Omental fat pad (tissue), 3 donors: ENCODE measurements at regions not wholly inside any gene's neighbourhood (a gene's known extent, or its start where the extent isn't known, plus 50 kb on each side); places are given as distances from the start of the nearest gene placed in this dataset.

Source experiments
- ATAC-seq: fragments of 150-250 bp; one replicate; pipeline ENCODE4 v1.9.1; 2016; ENCODE audit warnings: mild to moderate bottlenecking, moderate library complexity; ENCODE audit not compliant: low FRiP score
- DNase-seq: peaks from one replicate; pipeline ENCODE4 v3.0.0-alpha.2; 2019; ENCODE audit warnings: low spot score
- TF ChIP-seq, protein P1 (sequence below), 3 donors: fragments of 450-650 bp; IDR thresholded peaks; one replicate each; pipeline ENCODE4 v1.5.1; 2016 to 2017; ENCODE audit warnings: antibody characterized with exemption in 3 of 3, mild to moderate bottlenecking in 3 of 3, moderate library complexity in 2 of 3

DNA sequence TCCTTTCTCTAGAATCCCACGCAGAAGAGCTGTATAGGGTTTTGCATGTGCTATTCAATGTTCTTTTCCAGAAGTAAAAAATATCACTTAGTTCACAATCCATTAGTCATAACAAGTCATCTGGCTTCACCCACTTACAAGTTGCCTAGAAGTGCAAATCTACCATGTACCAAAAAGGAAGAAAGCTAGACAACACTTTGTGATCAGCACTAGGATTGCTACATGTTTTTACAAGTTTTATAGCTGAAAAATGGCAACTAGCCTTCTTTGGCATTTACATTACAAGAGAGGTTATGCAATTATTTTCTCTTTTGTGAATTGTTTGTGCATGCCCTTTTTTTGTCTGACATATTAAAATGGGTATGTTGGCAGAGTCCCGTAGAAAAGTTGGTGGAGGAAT lies 85.6 kb upstream of the PTPRK start:
- ATAC-seq, result no peak
- TF ChIP-seq, protein P1, sequence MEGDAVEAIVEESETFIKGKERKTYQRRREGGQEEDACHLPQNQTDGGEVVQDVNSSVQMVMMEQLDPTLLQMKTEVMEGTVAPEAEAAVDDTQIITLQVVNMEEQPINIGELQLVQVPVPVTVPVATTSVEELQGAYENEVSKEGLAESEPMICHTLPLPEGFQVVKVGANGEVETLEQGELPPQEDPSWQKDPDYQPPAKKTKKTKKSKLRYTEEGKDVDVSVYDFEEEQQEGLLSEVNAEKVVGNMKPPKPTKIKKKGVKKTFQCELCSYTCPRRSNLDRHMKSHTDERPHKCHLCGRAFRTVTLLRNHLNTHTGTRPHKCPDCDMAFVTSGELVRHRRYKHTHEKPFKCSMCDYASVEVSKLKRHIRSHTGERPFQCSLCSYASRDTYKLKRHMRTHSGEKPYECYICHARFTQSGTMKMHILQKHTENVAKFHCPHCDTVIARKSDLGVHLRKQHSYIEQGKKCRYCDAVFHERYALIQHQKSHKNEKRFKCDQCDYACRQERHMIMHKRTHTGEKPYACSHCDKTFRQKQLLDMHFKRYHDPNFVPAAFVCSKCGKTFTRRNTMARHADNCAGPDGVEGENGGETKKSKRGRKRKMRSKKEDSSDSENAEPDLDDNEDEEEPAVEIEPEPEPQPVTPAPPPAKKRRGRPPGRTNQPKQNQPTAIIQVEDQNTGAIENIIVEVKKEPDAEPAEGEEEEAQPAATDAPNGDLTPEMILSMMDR (IDR thresholded peaks at IDR 0.05), result no peak
- DNase-seq, result no peak

DNA sequence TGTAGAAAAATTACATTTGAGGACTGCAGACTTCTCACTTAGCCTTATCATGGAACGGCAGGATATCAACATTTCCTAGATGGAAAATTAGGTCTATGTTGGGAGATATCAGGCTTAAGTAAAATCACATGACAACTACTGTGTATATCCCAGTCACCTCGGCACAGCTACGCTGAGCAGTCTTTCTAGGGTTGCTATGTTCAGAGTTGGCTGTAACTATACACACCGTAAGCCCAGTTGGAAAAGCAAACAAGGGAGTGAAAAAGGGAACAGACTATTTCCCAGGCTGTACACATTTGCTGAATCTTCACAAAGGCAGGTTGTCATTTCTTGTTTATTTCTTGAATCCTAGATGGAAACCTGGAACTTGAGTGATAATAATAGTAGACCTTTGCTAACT lies 80.7 kb upstream of the PTPRK start:
- DNase-seq (no peak), ATAC-seq (no peak)
- TF ChIP-seq, protein P1 (IDR thresholded peaks at IDR 0.05), result no peak

DNA sequence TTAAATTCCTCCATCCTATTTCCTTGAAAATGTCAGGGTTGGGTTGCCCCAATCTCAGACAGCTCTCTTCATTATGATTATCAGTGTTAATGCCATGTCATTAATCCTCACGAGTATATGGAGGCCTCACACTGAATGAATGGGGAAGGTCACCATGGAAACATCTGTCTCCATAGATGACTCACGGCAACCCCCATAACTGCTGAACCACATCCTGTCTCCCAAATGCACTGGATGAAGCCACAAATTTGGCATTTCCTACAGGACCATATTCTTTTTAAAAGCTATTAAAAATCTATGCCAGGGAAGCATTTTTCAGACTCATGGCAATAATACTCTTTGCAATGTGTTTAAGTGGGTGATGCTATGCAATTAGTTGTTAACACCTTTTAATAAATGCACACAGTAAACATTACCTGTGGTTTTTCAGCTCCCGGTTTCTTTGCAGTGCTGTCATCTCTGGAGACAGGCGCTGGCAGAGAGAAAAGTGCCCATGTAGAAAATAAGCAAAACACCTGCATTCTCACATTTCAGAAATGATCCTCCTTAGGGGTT lies 80.1 kb upstream of the PTPRK start:
- DNase-seq, result no peak
- no peak for ATAC-seq
- TF ChIP-seq, protein P1 (IDR thresholded peaks at IDR 0.05), result no peak

DNA sequence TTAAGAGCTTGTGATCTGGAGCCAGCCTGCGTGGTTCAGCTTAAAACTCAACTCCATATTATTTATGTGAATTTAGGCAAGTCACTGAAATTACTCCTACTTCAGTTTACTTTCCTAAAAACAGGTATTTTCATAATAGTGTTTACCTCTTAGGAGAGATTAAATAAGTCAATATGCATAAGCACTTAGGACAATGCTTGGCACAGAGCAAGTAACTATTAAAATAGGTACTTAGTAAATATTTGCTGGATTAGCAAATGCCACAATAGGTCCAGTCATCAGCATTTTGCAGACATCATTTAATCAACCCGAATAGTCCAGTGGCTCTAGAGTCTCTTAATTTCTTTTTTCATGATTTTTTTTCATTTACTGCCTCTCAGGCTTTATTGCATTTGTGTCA lies 78.6 kb upstream of the PTPRK start:
- no peak for DNase-seq
- no peak for ATAC-seq
- TF ChIP-seq, protein P1 (IDR thresholded peaks at IDR 0.05), result no peak

DNA sequence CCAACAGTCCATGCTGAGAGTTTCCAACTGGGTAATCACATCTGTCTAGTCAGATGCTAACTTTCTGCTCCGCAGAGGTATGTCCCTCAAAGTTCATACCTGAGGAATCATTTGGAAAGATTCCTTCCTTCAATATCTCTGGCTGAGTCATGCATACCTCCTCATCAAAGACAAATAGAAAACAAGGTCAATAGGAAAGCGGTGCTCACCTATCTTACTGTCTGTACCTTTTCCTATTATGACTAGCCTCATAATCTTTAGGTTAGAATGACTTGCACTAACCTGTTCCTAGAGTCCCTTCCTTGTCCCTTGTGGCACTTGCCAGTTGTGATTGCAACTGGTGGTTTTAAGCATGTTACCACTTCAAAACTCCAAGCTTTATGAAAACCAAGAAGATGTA lies 78.2 kb upstream of the PTPRK start:
- ATAC-seq (no peak), DNase-seq (no peak)
- TF ChIP-seq, protein P1 (IDR thresholded peaks at IDR 0.05), result no peak

DNA sequence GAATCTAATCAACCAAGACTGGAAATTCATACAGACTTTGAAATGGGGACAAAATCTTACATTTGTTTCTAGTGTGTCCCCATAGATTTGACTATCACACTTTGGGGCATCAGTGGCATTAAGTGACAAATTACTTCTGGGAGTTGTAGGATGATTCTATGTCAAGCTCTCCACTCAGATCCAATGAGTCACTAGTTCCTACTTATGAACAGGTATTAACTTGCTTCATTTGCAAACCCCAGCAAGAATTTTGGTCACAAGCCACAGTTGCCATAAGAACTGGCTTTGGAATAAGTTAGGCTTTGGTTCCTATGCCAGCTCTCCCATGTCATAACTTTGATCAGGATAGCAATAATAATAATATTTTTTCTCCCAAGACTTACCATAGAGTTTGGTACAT lies 77.6 kb upstream of the PTPRK start:
- ATAC-seq (no peak), DNase-seq (no peak)
- TF ChIP-seq, protein P1 (IDR thresholded peaks at IDR 0.05), result no peak

DNA sequence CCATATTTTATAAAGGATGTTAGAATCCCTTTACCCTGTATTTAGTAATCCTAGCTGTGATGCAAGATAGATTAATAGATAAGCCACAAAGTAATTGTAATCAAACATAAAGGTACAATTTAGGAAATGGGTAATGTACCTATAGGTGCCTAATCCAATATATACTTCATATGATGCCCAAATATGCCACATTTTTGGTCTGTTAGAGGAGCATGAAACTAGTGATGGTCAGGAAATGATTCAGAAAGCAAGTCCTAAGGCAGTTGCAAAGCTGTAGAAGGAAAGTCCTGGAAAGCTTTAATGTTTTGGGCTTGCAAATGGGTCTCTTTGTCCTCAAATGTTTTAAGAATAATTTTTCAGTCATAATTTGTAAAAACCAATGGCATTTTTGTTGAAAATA lies 76.6 kb upstream of the PTPRK start:
- no peak for ATAC-seq
- TF ChIP-seq, protein P1 (IDR thresholded peaks at IDR 0.05), result no peak
- no peak for DNase-seq
